ENCODE measurements at regions not wholly inside any gene's neighbourhood (a gene's known extent, or its start where the extent isn't known, plus 50 kb on each side); places are given as distances from the start of the nearest gene placed in this dataset.
"Not testable (repeated sequence)": the region's sequence is repeated elsewhere in the genome, so short reads cannot be mapped to it uniquely, and the experiment has no call there.

DNA sequence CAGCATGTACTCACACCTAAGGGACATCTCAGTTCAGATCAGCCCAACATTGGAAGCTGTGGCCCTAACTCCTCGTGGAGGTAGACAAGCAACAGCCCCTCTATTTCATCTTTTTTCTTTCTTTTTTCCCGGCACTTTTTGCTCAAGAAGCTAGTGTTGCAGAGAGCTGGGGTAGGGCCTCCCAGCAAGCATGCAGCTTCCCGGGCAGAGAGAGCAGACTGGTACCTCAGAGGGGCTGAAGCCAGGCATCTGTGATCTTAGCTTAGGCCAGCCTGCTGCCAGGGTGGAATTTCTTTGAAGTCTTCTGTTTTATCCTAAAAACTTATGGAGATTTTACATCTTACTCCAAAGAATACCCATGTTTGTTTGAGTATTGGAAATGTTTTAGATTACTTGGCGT, 195.4 kb downstream of the C16orf95 start:
- TF ChIP-seq CTCF (IDR thresholded peaks at IDR 0.05; ENCODE audit: unreplicated experiment), result no peak
- Mint-ChIP-seq H3K27me3 (ENCODE audit: low read depth) (no peaks in the 10 kb centered on the region), H3K9me3 (peaks cover 5% of the 10 kb centered on the region), H3K4me1 (peaks cover 9% of the 10 kb centered on the region), H3K36me3 (no peaks in the 10 kb centered on the region), H3K27ac (no peak overlapping the region), H3K4me3 (no peak overlapping the region)
- DNase-seq (ENCODE audit: low spot score in 2 of 2, unreplicated experiment in 2 of 2), result no peak

DNA sequence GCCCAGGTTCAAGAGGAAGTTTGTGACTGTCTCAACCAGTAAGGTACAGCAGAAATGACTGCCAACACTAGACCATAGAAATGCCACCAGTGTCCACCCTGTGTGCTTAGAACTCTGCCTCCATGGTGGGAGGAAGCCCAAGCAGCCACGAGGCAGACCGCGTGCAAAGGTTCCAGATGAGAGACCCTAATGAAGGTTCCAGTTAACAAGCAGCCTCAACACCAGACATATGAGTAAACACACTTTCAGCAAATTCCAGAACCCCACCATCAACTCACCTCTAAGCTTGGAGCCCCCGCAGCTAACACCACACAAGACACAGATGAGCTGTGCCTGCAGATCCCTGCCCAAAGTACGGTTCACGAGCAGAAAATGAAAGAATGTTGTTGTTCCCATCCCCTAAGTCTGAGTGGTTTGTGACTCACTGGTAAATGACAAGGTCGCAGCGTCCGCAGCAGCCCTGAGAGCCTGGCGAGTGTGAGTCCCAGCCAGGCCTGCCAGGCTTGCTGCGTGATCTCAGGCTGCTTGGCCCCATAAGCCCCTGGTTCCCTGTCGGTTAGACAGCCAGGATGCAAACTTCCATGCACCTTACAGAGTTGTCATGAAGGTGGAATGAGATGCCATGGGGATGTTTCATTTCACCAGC, 193.7 kb downstream of the C16orf95 start:
- Mint-ChIP-seq H3K4me3 (no peak overlapping the region), H3K36me3 (no peaks in the 10 kb centered on the region), H3K27ac (no peak overlapping the region), H3K9me3 (peaks cover 5% of the 10 kb centered on the region), H3K4me1 (peaks cover 12% of the 10 kb centered on the region), H3K27me3 (ENCODE audit: low read depth) (no peaks in the 10 kb centered on the region)
- TF ChIP-seq CTCF (IDR thresholded peaks at IDR 0.05; ENCODE audit: unreplicated experiment), result no peak
- DNase-seq (ENCODE audit: low spot score in 2 of 2, unreplicated experiment in 2 of 2), result no peak

- not testable (repeated sequence) for H3K36me3 Mint-ChIP-seq; H3K4me3 Mint-ChIP-seq; H3K27ac Mint-ChIP-seq; DNase-seq (ENCODE audit: low spot score in 2 of 2, unreplicated experiment in 2 of 2); H3K27me3 Mint-ChIP-seq (ENCODE audit: low read depth)
- H3K4me1 Mint-ChIP-seq, result peaks cover 12% of the 10 kb centered on the region
- peaks cover 10% of the 10 kb centered on the region for H3K9me3 Mint-ChIP-seq
These were observed 192.8 kb downstream of the C16orf95 start for GRCh38 chr16:87124405-87124804.

DNA sequence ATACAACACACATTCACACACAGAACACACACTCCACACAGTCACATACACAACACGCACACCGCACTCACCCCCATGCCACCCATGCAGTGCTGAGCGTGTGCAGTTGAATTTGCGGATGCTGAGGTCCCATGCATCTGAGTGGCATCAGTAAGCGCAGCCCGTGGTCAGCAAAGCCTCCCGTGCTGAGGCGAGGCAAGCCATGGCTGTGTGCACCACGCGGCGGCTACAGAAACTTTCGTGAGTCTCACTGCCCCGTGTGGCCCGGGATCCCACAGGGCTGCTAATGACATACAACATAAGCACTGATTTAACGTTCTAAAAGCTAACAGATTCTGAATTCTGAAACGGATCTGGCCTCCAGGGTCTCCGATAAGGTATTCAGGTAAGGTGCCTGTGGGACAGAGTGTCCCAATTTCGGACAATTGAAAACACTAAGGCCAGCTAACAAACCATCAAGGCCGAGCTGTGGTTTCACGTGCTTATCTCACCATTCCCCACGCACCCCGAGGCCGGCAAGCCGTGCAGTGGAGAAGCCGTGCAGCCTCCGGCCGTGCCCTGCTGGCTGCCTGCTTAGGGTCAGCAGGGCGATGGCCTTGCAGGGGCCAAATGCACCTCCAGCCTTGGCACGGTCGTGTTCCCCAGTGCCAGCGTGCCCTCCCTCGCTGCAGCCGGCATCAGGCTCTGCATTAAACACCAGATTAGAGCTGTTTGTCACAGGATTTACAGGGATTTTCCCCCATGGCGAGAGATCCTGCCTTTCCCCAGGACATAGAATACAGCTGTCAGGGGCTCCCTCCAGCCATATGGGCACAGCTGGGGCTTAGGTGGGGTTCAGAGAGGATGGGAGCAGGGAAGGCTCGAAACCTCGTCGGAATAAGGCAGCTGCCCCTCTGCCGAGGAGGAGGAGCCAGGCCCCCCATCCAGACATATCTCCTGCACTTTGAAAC, 191.7 kb downstream of the C16orf95 start:
- Mint-ChIP-seq H3K27me3 (ENCODE audit: low read depth) (no peaks in the 10 kb centered on the region), H3K36me3 (peaks cover 3% of the 10 kb centered on the region), H3K4me3 (no peak overlapping the region), H3K4me1 (peaks cover 12% of the 10 kb centered on the region), H3K27ac (no peak overlapping the region), H3K9me3 (peaks cover 12% of the 10 kb centered on the region)
- DNase-seq (ENCODE audit: low spot score in 2 of 2, unreplicated experiment in 2 of 2), result no peak
- no peak for TF ChIP-seq CTCF (IDR thresholded peaks at IDR 0.05; ENCODE audit: unreplicated experiment)

GRCh38 chr16:87126403-87127025, 190.7 kb downstream of the C16orf95 start:
- Mint-ChIP-seq H3K9me3 (peaks cover 12% of the 10 kb centered on the region), H3K27ac (peak overlapping the region; percentile 47), H3K4me1 (peaks cover 12% of the 10 kb centered on the region), H3K4me3 (no peak overlapping the region), H3K36me3 (peaks cover 3% of the 10 kb centered on the region), H3K27me3 (ENCODE audit: low read depth) (no peaks in the 10 kb centered on the region)
- no peak for DNase-seq (ENCODE audit: low spot score in 2 of 2, unreplicated experiment in 2 of 2)
- no peak for TF ChIP-seq CTCF (IDR thresholded peaks at IDR 0.05; ENCODE audit: unreplicated experiment)
